ENCODE measurements at regions not wholly inside any gene's neighbourhood (a gene's known extent, or its start where the extent isn't known, plus 50 kb on each side); places are given as distances from the start of the nearest gene placed in this dataset.

- ChIA-PET POLR2A (no interaction called here), CTCF (ENCODE audit: low intra/inter-chr PET ratio, low total read pairs) (no interaction called here)
These were observed 289.3 kb downstream of the MAP2K6 start for GRCh38 chr17:69703751-69704150.

More at GRCh38 chr17:69703751-69704150, 289.3 kb downstream of the MAP2K6 start:
- no peak overlapping the region for H2AFZ ChIP-seq (ENCODE audit: low read length)
- H3K9ac ChIP-seq (ENCODE audit: insufficient read depth, low read depth, low read length) = no peak overlapping the region
- intact Hi-C loops (cut with micrococcal nuclease; ENCODE audit: unreplicated experiment) (no loop called here), in situ Hi-C loops (cut with HindIII; ENCODE audit: extremely low pct_ligation_motif_present, low pct_unique_long_range_greater_than_20kb) (no loop called here)
- TF ChIP-seq ZNF430 (CRISPR knock-in tag; IDR thresholded peaks at IDR 0.05) (no peak), BCL6 (CRISPR knock-in tag; IDR thresholded peaks at IDR 0.05) (no peak), SP1 (IDR thresholded peaks at IDR 0.05) (no peak), SP1 (CRISPR knock-in tag; IDR thresholded peaks at IDR 0.05) (no peak), PITX1 (CRISPR knock-in tag; IDR thresholded peaks at IDR 0.05) (no peak), RFX5 (IDR thresholded peaks at IDR 0.05; ENCODE audit: low read depth, low read length) (no peak), ZNF407 (CRISPR knock-in tag; IDR thresholded peaks at IDR 0.05; ENCODE audit: not compliant biosample characterization) (no peak)
- TF ChIP-seq, protein P1, sequence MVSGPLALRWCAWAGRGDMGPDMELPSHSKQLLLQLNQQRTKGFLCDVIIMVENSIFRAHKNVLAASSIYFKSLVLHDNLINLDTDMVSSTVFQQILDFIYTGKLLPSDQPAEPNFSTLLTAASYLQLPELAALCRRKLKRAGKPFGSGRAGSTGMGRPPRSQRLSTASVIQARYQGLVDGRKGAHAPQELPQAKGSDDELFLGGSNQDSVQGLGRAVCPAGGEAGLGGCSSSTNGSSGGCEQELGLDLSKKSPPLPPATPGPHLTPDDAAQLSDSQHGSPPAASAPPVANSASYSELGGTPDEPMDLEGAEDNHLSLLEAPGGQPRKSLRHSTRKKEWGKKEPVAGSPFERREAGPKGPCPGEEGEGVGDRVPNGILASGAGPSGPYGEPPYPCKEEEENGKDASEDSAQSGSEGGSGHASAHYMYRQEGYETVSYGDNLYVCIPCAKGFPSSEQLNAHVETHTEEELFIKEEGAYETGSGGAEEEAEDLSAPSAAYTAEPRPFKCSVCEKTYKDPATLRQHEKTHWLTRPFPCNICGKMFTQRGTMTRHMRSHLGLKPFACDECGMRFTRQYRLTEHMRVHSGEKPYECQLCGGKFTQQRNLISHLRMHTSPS (CRISPR knock-in tag; IDR thresholded peaks at IDR 0.05; ENCODE audit: low read depth) = no peak
- H3K9me3 ChIP-seq (ENCODE audit: low read length) = peaks cover 95% of the 10 kb centered on the region
- BruUV-seq (replicated peaks) = no TSS peak
- H3K36me3 ChIP-seq (replicated peaks in 1 of 2; ENCODE audit: control insufficient read depth in 1 of 2, insufficient read depth in 2 of 2, low read length in 2 of 2) = no peaks in the 10 kb centered on the region
- H3K27me3 ChIP-seq (ENCODE audit: control insufficient read depth in 1 of 2, insufficient read depth in 2 of 2, low read length in 2 of 2) = no peaks in the 10 kb centered on the region
- no peak overlapping the region for H3K4me2 ChIP-seq (ENCODE audit: low read depth, low read length)
- no peaks in the 10 kb centered on the region for H3K4me1 ChIP-seq (ENCODE audit: insufficient read depth, low read length)
- DNase-seq (ENCODE audit: low spot score) = no peak
- no peak overlapping the region for H3K4me3 ChIP-seq (replicated peaks in 1 of 3; ENCODE audit: insufficient read depth in 1 of 3, low read depth in 2 of 3, low read length in 3 of 3)
- 0% methylated on average over 1 of the region's 1 CpG for WGBS (ENCODE audit: low lambda C conversion rate)
- ATAC-seq = no peak
- no peaks in the 10 kb centered on the region for H4K20me1 ChIP-seq (ENCODE audit: insufficient read depth, low read length)
- no peak overlapping the region for H3K27ac ChIP-seq (ENCODE audit: extremely low read length, insufficient read depth, low read length)
- H3K79me2 ChIP-seq (ENCODE audit: insufficient read depth, low read length) = no peaks in the 10 kb centered on the region
- FAIRE-seq = no peak

All from HepG2 (cell line).